ENCODE measurements at regions not wholly inside any gene's neighbourhood (a gene's known extent, or its start where the extent isn't known, plus 50 kb on each side); places are given as distances from the start of the nearest gene placed in this dataset.

GRCh38 chr5:36388288-36388687 lies 86.6 kb upstream of the RANBP3L start:
- TF ChIP-seq, protein P1, sequence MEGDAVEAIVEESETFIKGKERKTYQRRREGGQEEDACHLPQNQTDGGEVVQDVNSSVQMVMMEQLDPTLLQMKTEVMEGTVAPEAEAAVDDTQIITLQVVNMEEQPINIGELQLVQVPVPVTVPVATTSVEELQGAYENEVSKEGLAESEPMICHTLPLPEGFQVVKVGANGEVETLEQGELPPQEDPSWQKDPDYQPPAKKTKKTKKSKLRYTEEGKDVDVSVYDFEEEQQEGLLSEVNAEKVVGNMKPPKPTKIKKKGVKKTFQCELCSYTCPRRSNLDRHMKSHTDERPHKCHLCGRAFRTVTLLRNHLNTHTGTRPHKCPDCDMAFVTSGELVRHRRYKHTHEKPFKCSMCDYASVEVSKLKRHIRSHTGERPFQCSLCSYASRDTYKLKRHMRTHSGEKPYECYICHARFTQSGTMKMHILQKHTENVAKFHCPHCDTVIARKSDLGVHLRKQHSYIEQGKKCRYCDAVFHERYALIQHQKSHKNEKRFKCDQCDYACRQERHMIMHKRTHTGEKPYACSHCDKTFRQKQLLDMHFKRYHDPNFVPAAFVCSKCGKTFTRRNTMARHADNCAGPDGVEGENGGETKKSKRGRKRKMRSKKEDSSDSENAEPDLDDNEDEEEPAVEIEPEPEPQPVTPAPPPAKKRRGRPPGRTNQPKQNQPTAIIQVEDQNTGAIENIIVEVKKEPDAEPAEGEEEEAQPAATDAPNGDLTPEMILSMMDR (IDR thresholded peaks at IDR 0.05) = no peak
- TF ChIP-seq POLR2A (IDR thresholded peaks at IDR 0.05) = no peak
- TF ChIP-seq EP300 (IDR thresholded peaks at IDR 0.05) = no peak

Measured in stomach (tissue), 4 donors.